ENCODE measurements at regions not wholly inside any gene's neighbourhood (a gene's known extent, or its start where the extent isn't known, plus 50 kb on each side); places are given as distances from the start of the nearest gene placed in this dataset.

DNA sequence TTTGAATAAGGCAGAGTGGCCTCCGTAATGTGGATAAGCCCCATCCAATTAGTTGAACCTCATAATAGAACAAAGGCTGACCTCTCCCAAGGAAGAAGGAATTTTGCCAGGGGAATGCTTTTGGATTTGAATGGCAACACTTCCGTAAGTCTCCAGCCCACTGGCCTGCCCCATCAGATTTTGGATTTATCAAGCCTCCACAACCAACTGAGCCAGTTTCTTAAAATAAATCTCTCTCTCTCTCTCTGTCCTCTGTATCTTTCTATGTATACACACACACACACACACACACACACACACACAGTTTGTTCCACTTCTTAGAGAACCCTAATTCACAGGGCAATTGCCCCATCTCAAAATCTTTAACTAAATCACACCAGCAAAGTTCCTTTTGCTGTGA is 100.9 kb upstream of the CAV2 start:
- TF ChIP-seq, protein P1, sequence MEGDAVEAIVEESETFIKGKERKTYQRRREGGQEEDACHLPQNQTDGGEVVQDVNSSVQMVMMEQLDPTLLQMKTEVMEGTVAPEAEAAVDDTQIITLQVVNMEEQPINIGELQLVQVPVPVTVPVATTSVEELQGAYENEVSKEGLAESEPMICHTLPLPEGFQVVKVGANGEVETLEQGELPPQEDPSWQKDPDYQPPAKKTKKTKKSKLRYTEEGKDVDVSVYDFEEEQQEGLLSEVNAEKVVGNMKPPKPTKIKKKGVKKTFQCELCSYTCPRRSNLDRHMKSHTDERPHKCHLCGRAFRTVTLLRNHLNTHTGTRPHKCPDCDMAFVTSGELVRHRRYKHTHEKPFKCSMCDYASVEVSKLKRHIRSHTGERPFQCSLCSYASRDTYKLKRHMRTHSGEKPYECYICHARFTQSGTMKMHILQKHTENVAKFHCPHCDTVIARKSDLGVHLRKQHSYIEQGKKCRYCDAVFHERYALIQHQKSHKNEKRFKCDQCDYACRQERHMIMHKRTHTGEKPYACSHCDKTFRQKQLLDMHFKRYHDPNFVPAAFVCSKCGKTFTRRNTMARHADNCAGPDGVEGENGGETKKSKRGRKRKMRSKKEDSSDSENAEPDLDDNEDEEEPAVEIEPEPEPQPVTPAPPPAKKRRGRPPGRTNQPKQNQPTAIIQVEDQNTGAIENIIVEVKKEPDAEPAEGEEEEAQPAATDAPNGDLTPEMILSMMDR (IDR thresholded peaks at IDR 0.05), result no peak
- no peak for TF ChIP-seq POLR2A (IDR thresholded peaks at IDR 0.05)

All from uterus (tissue), 2 donors.